Neural cell (in vitro differentiated cells): ENCODE measurements at regions not wholly inside any gene's neighbourhood (a gene's known extent, or its start where the extent isn't known, plus 50 kb on each side); places are given as distances from the start of the nearest gene placed in this dataset.
"Not testable (repeated sequence)": the region's sequence is repeated elsewhere in the genome, so short reads cannot be mapped to it uniquely, and the experiment has no call there.

ENCODE experiments used
- H2AFZ ChIP-seq: fragments of 200-600, 300-800 bp; sonication (generic), shearing (Covaris generic); 2 replicates; pipeline ENCODE4 v1.6.0; 2014; ENCODE audit warnings: low read depth, mild to moderate bottlenecking, antibody characterized with exemption, low read length, moderate library complexity
- H3F3A ChIP-seq: fragments of 200-600 bp; shearing (Covaris generic); 2 replicates; pipeline ENCODE4 v1.6.1; 2016; ENCODE audit warnings: mild to moderate bottlenecking, moderate library complexity, mixed read lengths, antibody characterized with exemption, low read length; ENCODE audit not compliant: insufficient read depth, poor library complexity, severe bottlenecking
- H3K27ac ChIP-seq: fragments of 200-600, 300-800 bp; sonication (generic), shearing (Covaris generic); 2 replicates; pipeline ENCODE4 v1.5.1; 2014; ENCODE audit warnings: mild to moderate bottlenecking, low read length, moderate library complexity
- H3K27me3 ChIP-seq: fragments of 300-800, 200-600 bp; sonication (generic), shearing (Covaris generic); 2 replicates; pipeline ENCODE4 v1.6.0; 2014; ENCODE audit warnings: mild to moderate bottlenecking, low read depth, low read length, moderate library complexity; ENCODE audit not compliant: insufficient read depth
- H3K36me3 ChIP-seq: fragments of 300-800, 200-600 bp; sonication (generic), shearing (Covaris generic); 2 replicates; pipeline ENCODE4 v1.5.1; 2014; ENCODE audit warnings: mild to moderate bottlenecking, antibody characterized with exemption, low read length, moderate library complexity; ENCODE audit not compliant: insufficient read depth
- H3K4me2 ChIP-seq: fragments of 300-800, 200-600 bp; sonication (generic), shearing (Covaris generic); 2 replicates; pipeline ENCODE4 v1.6.0; 2014; ENCODE audit warnings: mild to moderate bottlenecking, low read length
- H3K4me3 ChIP-seq: fragments of 300-800, 200-600 bp; sonication (generic), shearing (Covaris generic); 2 replicates; pipeline ENCODE4 v1.5.1; 2014; ENCODE audit warnings: mild to moderate bottlenecking, low read length, moderate library complexity
- H3K79me2 ChIP-seq: fragments of 200-600 bp; shearing (Covaris generic); replicated peaks from 2 replicates; pipeline ENCODE4 v1.6.0; 2014; ENCODE audit warnings: mild to moderate bottlenecking, low read length, moderate library complexity; ENCODE audit not compliant: insufficient read depth
- H3K9ac ChIP-seq: fragments of 300-800, 200-600 bp; sonication (generic), shearing (Covaris generic); 2 replicates; pipeline ENCODE4 v1.6.1; 2016; ENCODE audit warnings: mild to moderate bottlenecking, low read length, mixed read lengths
- H3K9me2 ChIP-seq: fragments of 200-600 bp; shearing (Covaris generic); 2 replicates; pipeline ENCODE4 v1.6.1; 2016; ENCODE audit warnings: mild to moderate bottlenecking, low read length, mixed read lengths; ENCODE audit not compliant: insufficient read depth
- H3K9me3 ChIP-seq: fragments of 200-600, 300-800 bp; sonication (generic), shearing (Covaris generic); 2 replicates; pipeline ENCODE4 v1.6.1; 2016; ENCODE audit warnings: mild to moderate bottlenecking, mixed run types, low read length, moderate library complexity, mixed read lengths
- H4K20me1 ChIP-seq: fragments of 200-600 bp; shearing (Covaris generic); 2 replicates; pipeline ENCODE4 v1.6.1; 2016; ENCODE audit warnings: mild to moderate bottlenecking, mixed run types; ENCODE audit not compliant: insufficient read depth
- EP300 ChIP-seq: fragments of 450-650 bp; conservative IDR thresholded peaks from 2 replicates; pipeline ENCODE4 v1.6.1; 2014; ENCODE audit warnings: antibody characterized with exemption, mild to moderate bottlenecking, moderate library complexity; ENCODE audit not compliant: poor library complexity, severe bottlenecking
- EZH2 ChIP-seq: fragments of 200-600, 300-800 bp; shearing (Covaris generic), sonication (generic); IDR thresholded peaks from 2 replicates; pipeline ENCODE4 v1.6.1; 2014; ENCODE audit warnings: antibody characterized with exemption, low read length, borderline replicate concordance, mild to moderate bottlenecking; ENCODE audit not compliant: insufficient read depth, poor library complexity, severe bottlenecking
- MXI1 ChIP-seq: fragments of 450-650 bp; conservative IDR thresholded peaks from 2 replicates; pipeline ENCODE4 v1.6.1; 2014; ENCODE audit warnings: antibody characterized with exemption, mild to moderate bottlenecking; ENCODE audit not compliant: poor library complexity, severe bottlenecking
- POLR2AphosphoS5 ChIP-seq: IDR thresholded peaks from 2 replicates; pipeline ENCODE4 v1.6.1; 2012
- RAD21 ChIP-seq: fragments of 450-650 bp; conservative IDR thresholded peaks from 2 replicates; pipeline ENCODE4 v1.6.1; 2014; ENCODE audit warnings: antibody characterized with exemption, mild to moderate bottlenecking, moderate library complexity
- SMC3 ChIP-seq: fragments of 450-650 bp; conservative IDR thresholded peaks from 2 replicates; pipeline ENCODE4 v1.6.1; 2014; ENCODE audit warnings: antibody characterized with exemption, mild to moderate bottlenecking, moderate library complexity; ENCODE audit not compliant: poor library complexity
- TF ChIP-seq, protein P1 (sequence below): IDR thresholded peaks from 2 replicates; pipeline ENCODE4 v1.6.1; 2012; ENCODE audit warnings: borderline replicate concordance
- TF ChIP-seq, protein P2 (sequence below): fragments of 450-650 bp; IDR thresholded peaks from 2 replicates; pipeline ENCODE4 v1.5.1; 2014; ENCODE audit warnings: antibody characterized with exemption, mild to moderate bottlenecking, moderate library complexity; ENCODE audit not compliant: poor library complexity, severe bottlenecking

DNA sequence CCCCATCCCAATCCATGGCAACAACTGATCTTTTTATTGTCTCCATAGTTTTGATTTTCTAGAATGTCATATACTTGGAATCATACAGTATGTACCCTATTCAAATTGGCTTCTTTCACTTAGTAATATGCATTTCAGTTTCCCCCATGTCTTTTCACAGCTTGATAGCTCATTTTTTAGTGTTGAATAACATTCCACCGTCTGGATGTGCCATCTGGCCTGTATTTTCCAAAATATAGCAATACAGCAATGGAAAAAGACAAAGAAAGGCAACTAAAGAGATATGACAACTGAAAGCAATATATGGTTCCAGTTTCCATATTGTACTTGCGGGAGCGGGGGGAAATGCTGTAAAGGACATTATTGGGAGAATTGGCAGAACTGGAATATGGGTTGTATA lies 166.4 kb upstream of the NT5E start:
- H3K9ac ChIP-seq, result no peak overlapping the region

DNA sequence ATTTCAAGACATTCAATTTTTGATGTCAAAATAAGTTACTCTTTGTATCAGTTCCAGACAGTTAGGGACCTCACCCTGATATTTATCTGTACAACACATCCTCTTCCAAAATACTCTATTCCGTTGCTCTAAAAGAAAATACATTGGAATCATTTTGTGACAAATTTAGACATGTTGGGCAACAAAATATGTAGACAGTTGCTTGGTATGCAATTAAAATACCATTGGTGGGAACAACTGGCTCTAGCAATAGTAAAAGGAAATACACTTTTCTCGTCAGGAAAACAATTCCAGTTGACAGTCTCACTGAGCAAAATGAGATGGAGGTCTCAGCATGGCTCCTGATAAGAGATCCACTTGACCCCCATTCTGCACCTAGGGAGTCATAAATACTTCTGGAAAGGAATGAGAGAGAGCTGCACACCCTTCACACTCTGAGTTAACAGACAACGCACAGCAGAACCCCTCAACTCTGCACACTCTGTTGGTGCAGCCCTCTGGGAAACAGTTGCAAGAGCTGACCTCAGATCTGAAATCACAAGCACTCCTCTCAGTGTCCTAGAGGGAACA lies 171.3 kb upstream of the NT5E start:
- no peak overlapping the region for H3K4me3 ChIP-seq
- H3K79me2 ChIP-seq, result no peaks in the 10 kb centered on the region
- no peaks in the 10 kb centered on the region for H3K9me2 ChIP-seq
- H3K27me3 ChIP-seq, result no peaks in the 10 kb centered on the region
- H3K9ac ChIP-seq, result no peak overlapping the region
- no peaks in the 10 kb centered on the region for H3F3A ChIP-seq
- no peaks in the 10 kb centered on the region for H3K36me3 ChIP-seq
- no peaks in the 10 kb centered on the region for H4K20me1 ChIP-seq
- no peak overlapping the region for H2AFZ ChIP-seq
- TF ChIP-seq, protein P1, sequence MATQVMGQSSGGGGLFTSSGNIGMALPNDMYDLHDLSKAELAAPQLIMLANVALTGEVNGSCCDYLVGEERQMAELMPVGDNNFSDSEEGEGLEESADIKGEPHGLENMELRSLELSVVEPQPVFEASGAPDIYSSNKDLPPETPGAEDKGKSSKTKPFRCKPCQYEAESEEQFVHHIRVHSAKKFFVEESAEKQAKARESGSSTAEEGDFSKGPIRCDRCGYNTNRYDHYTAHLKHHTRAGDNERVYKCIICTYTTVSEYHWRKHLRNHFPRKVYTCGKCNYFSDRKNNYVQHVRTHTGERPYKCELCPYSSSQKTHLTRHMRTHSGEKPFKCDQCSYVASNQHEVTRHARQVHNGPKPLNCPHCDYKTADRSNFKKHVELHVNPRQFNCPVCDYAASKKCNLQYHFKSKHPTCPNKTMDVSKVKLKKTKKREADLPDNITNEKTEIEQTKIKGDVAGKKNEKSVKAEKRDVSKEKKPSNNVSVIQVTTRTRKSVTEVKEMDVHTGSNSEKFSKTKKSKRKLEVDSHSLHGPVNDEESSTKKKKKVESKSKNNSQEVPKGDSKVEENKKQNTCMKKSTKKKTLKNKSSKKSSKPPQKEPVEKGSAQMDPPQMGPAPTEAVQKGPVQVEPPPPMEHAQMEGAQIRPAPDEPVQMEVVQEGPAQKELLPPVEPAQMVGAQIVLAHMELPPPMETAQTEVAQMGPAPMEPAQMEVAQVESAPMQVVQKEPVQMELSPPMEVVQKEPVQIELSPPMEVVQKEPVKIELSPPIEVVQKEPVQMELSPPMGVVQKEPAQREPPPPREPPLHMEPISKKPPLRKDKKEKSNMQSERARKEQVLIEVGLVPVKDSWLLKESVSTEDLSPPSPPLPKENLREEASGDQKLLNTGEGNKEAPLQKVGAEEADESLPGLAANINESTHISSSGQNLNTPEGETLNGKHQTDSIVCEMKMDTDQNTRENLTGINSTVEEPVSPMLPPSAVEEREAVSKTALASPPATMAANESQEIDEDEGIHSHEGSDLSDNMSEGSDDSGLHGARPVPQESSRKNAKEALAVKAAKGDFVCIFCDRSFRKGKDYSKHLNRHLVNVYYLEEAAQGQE, result no peak
- TF ChIP-seq, protein P2, sequence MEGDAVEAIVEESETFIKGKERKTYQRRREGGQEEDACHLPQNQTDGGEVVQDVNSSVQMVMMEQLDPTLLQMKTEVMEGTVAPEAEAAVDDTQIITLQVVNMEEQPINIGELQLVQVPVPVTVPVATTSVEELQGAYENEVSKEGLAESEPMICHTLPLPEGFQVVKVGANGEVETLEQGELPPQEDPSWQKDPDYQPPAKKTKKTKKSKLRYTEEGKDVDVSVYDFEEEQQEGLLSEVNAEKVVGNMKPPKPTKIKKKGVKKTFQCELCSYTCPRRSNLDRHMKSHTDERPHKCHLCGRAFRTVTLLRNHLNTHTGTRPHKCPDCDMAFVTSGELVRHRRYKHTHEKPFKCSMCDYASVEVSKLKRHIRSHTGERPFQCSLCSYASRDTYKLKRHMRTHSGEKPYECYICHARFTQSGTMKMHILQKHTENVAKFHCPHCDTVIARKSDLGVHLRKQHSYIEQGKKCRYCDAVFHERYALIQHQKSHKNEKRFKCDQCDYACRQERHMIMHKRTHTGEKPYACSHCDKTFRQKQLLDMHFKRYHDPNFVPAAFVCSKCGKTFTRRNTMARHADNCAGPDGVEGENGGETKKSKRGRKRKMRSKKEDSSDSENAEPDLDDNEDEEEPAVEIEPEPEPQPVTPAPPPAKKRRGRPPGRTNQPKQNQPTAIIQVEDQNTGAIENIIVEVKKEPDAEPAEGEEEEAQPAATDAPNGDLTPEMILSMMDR, result no peak
- TF ChIP-seq POLR2AphosphoS5 (no peak), RAD21 (no peak), MXI1 (no peak), EP300 (no peak)
- H3K9me3 ChIP-seq, result no peaks in the 10 kb centered on the region
- no peak overlapping the region for H3K27ac ChIP-seq
- no peak overlapping the region for H3K4me2 ChIP-seq

More for the DNA sequence above, 166.4 kb upstream of the NT5E start:
- Histone ChIP-seq H4K20me1 (no peaks in the 10 kb centered on the region), H3K4me2 (no peak overlapping the region), H3K79me2 (no peaks in the 10 kb centered on the region), H3K4me3 (no peak overlapping the region), H3K9me3 (no peaks in the 10 kb centered on the region), H3K36me3 (no peaks in the 10 kb centered on the region), H3K27ac (no peak overlapping the region), H3K27me3 (no peaks in the 10 kb centered on the region), H2AFZ (no peak overlapping the region), H3F3A (no peaks in the 10 kb centered on the region), H3K9me2 (no peaks in the 10 kb centered on the region)
- no peak for TF ChIP-seq RAD21
- TF ChIP-seq, protein P2, result no peak
- no peak for TF ChIP-seq MXI1
- no peak for TF ChIP-seq SMC3
- TF ChIP-seq, protein P1, result no peak
- no peak for TF ChIP-seq POLR2AphosphoS5
- TF ChIP-seq EP300, result no peak
- no peak for TF ChIP-seq EZH2

DNA sequence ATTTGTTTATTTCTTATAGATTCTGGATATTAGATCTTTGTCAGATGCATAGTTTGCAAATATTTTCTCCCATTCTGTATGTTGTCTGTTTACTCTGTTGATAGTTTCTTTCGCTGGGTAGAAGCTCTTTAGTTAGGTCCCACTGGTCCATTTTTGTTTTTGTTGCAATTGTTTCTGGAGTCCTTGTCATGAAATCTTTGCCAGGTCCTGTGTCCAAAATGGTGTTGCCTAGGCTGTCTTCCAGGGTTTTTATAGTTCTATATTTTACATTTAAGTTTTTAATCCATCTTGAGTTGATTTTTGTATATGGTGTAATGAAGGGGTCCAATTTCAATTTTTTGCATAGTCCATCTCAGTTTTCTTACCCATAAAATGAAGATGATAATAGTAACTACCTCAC lies 173.9 kb upstream of the NT5E start:
- H3K79me2 ChIP-seq, H3K4me2 ChIP-seq, H3K9me3 ChIP-seq, H3K36me3 ChIP-seq, H3K27me3 ChIP-seq, H3K27ac ChIP-seq, H3K4me3 ChIP-seq, H4K20me1 ChIP-seq, H3F3A ChIP-seq, H3K9me2 ChIP-seq, H2AFZ ChIP-seq, H3K9ac ChIP-seq: not testable (repeated sequence)
